NCI-H510A treated with DMSO at 0.1 percent for 48 hours (cell line): ENCODE measurements at regions not wholly inside any gene's neighbourhood (a gene's known extent, or its start where the extent isn't known, plus 50 kb on each side); places are given as distances from the start of the nearest gene placed in this dataset.
"Not testable (repeated sequence)": the region's sequence is repeated elsewhere in the genome, so short reads cannot be mapped to it uniquely, and the experiment has no call there.

Source experiments
- DNase-seq: peaks from one replicate; lab custom pipeline; 2025; lab: John Stamatoyannopoulos, UW

DNA sequence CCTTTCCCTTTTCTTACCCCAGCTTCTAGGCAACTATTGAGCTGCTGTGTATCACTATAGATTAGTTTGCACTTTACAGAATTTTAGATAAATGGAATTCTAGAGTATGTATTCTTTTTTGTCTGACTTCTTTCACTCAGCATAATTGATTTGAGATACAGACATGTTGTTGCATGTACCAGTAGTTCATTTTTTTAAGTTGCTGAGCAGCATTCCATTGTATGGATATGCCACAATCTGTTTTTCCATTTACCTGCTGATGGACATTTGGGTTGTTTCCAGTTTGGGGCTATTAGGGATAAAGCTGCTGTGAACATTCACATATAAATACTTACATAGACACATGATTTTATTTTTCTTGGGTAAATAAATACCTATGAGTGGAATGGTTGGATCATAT, 135.7 kb downstream of the IGF1 start:
- DNase-seq, result no peak

DNA sequence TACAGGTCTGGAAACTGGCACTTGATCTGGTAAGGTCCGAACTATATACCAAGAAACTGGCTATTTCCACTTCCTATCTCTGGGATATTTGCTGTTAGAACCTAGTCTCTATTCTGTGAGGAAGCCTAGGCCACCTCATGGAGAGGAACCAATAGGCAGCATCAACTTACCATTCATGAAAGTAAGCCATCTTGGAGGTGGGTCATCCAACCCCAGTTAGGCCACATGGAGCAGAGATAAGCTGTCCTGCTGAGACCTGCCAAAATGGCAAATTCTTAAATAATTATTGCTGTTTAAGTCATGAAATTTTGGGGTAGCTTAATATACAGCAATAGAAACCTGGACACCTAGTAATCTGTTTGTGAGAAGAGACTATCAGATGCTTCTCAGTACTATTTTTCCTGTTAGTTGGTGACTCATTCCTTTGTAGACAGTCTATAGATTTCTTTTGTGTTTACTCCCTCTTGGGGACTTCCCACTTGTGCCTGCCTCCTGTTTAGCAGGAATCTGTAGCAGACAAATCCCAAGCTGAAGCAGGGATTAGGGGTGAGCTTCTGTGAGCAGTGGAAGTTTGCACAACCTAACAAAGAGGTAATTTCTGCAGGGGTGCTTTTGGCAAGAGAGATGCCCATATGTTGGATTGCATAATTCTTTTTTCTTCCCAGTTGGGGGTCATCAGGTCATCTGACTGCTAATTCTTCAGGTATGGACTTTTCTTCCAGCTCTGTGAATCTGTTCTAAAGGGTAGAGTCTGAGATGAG, 136.8 kb downstream of the IGF1 start:
- no peak for DNase-seq

DNA sequence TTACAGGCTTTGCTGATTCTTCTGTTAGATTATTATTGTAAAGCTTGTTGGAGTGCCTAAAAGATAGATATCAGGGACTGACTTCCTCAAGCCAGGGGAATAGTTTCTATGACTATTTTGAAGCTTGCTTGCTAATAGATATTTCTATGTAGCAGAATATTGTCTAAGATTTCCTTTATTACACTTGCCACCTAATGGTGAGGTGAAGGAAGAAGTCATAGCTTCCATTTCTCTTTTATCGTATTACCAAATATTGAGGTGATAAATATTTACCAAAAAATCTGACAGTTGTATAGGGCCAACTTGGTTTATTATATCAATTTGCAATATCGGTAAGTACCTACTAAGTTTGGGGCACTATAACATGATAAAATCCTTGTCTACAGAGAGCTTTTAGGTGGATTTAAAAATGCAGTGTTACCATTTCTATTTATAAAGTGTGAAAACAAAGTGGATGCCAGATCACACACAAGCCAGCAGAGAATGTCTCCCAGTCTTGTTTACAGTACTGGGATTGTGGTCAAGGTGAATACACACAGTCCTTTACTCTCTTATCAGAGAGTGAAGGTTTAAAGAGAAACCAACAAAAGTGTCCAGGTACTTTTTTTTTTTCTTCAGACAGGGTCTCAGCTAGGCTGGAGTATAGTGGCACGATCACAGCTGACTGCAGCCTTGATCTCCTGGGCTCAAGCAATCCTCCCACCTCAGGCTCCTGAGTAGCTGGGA, 137.9 kb downstream of the IGF1 start:
- no peak for DNase-seq

DNA sequence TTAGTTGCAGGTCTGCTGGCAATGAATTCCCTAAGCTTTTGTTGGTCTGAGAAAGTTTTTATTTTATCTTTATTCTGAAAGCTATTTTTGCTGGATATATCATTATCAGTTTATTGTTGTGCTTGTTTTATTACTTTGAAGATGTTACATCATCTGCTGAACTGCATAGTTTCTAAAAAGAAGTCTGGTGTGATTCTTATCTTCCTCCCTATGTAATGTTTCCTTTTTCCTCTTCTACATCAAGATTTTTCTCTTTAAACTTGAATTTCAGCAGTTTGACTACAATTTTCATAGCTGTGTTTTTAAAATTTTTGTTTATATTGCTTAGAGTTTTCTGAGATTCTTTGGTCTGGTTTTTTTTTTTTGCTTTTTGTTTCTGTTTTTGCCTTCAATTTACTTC, 137.1 kb upstream of the PMCH start:
- no peak for DNase-seq

DNA sequence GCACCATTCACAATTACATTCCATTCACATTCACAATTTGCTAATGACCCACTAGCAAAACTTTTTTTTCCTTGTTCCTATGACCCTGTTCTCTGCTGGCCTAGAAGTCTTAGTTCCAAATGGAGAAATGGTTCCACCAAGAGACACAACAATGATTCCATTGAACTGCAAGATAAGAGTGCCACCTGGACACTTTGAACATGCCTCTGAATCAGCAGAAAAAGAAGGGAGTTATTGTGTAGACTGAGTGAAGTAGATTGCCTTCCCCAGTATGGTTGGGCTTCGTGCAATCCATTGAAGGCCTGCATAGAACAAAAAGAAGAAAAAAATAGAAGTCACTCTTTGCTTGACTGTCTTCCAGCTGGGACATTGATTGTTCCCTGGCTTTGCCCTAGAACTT, 133.8 kb upstream of the PMCH start:
- no peak for DNase-seq

DNA sequence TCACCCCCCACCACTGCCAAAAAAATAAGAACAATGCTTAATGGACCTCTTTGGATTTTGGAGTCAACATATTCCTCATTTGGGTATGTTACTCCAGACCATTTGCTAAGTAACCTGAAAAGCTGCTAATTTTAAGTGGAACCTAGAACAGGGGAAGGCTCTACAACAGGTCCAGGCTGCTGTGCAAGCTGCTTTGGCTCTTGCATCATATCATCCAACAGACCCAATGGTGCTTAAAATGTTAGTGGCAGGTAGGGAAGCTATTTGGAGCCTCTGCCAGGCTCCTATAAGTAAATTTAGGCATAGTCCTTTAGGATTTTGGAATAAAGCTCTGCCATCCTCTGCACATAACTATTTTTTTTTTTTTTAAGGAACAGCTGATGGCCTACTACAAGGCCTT, 132.2 kb upstream of the PMCH start:
- no peak for DNase-seq

DNA sequence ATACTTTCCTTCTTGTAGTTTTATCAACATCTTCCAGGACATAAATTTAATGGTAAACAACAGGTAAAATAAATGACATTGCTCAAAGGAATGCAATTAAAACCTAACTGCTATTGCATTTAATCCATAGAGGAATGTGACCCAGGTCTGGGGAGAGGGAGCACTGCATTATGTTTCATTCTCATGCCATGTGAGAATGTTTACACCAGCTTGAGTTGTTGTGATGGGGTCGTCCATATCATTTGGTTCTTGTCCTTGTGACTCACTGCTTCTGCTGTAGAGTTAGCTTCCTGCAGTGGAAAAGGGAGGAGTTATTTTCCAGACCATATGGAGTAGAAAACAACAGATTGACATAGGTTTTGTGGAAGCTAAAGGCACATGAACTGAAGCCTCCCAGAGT, 129.3 kb upstream of the PMCH start:
- DNase-seq, result no peak

DNA sequence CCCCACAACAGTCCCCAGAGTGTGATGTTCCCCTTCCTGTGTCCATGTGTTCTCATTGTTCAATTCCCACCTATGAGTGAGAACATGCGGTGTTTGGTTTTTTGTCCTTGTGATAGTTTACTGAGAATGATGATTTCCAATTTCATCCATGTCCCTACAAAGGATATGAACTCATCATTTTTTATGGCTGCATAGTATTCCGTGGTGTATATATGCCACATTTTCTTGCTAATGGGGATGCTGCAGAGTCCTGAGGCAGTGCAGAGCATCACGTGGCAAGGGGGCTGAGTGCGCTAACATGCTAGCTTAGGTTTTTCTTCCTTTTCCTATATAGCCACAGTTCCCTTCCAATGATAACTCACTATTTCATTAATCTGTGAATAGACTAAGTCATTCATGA, 127.5 kb upstream of the PMCH start:
- not testable (repeated sequence) for DNase-seq

DNA sequence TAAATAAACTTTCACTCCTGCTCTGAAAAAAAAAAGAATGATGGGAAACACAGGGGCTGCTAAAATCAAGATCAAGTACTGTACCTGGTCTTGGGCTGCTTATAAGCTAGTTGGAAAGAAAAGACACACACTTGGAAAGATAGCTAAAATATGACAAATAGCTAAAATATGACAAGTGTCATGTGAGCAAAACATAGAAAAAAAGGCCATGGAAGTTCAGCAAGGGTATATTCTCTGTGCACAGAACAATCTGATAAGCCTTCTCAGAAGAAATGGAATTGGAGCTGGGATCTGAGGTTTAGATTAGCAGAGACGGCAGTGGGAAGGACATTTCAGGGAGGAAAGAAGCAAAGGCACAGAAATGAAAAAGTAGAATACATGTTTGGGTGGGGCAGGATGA, 126.2 kb upstream of the PMCH start:
- DNase-seq, result no peak

DNA sequence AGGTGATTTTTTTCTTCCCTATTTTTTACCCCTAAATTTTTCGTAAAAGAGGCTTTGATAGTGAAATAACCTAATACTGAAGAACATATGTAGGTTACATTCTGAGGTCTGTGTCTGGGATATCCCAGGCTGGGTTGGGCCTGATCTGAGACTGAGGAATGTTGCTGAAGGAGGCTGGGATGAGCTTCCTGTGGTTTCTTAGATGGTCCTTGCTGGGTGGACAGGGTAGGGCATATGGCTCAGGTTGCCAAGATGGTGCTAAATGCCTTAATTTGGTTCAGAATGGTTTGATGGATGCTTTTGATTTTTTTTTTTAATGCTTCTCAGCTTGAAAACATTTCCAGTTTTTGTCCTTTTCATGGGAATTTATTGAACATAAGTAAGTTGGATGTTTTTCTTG, 124.6 kb upstream of the PMCH start:
- DNase-seq, result no peak

DNA sequence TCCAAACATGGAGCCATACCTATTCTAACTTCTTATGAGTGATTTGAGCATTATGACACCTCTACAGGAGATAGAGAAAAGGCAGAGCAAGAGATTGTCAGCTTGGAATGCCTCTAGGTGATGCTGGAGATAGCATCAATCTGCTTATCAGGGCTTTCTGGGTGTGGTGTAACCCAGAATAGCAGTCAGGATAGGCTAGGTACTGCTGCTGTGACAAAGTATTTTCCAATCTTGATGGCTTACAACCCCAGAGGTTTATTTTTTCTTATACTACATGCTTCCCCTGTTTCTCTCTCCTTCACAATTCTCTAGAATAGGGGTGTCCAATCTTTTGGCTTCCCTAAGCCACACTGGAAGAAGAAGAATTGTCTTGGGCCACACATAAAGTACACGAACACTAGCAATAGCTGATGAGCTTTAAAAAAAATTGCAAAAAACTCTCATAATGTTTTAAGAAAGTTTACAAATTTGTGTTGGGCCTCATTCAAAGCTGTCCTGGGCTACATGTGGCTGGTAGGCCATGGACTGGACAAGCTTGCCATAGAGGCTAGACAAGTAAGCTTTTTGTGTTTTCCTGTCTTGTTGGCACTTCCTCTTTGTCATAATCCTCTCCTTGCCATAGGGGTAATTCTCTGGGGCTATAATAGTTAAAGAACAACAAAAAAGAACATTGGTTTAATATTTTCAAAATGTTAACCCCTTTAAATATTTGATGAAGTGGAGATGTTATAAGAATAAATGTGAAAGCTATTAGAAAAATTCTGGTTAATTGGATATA, 123.9 kb upstream of the PMCH start:
- no peak for DNase-seq

DNA sequence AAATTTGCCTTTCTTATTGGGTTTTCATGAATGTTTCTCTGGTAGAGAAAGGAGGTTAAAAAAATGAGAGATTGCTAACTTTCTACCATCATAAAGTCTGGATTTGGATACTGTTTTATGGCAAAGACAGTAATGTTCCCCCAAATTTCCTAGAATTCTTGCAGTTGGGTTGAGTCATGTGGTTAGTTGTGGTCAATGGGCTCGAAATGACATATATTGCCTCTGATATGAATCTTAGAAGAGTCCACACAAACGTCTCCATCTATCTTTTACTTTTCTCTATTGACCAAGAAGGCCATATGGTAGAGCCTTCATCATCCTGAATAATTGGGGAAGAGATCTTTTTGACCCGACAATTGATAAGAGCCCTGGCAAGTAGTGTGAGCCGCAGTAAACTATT, 119.5 kb upstream of the PMCH start:
- DNase-seq, result no peak

DNA sequence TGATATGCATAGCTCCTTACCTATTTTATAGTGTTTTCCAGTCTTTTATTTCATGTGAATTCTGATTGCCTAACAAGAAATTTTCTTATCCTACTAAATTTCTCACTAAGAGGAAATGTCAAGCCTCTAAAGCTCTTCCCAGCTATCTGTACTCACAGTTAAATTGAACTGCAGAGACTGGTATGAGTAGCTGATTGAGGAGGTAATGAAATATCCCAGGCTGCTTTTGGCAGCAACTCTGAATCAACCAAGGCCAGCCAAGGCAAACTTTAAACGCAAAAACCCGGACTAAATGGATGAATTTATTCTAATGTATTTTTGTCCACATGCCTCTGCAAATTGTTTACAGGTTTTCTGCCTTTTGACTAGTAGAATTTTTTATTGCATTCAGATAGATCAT, 119.1 kb upstream of the PMCH start:
- no peak for DNase-seq

DNA sequence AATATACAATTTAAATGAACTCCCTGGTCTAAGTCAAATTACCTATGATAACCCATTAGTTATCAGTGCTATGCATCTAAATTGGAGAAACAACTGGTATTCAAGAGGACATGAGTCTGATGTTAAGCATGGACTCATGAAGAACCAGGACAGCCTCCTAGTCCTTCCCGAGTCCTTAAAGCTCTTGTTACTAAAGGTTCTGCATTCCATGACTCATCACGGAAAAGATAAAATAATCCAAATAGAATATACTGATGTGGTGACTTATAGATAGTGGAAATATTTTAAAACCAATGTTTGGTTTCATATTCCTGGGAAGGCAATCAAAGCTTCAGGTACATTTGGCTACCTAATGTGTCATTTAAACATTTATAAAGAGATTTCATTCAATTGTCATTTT, 117.2 kb upstream of the PMCH start:
- no peak for DNase-seq

DNA sequence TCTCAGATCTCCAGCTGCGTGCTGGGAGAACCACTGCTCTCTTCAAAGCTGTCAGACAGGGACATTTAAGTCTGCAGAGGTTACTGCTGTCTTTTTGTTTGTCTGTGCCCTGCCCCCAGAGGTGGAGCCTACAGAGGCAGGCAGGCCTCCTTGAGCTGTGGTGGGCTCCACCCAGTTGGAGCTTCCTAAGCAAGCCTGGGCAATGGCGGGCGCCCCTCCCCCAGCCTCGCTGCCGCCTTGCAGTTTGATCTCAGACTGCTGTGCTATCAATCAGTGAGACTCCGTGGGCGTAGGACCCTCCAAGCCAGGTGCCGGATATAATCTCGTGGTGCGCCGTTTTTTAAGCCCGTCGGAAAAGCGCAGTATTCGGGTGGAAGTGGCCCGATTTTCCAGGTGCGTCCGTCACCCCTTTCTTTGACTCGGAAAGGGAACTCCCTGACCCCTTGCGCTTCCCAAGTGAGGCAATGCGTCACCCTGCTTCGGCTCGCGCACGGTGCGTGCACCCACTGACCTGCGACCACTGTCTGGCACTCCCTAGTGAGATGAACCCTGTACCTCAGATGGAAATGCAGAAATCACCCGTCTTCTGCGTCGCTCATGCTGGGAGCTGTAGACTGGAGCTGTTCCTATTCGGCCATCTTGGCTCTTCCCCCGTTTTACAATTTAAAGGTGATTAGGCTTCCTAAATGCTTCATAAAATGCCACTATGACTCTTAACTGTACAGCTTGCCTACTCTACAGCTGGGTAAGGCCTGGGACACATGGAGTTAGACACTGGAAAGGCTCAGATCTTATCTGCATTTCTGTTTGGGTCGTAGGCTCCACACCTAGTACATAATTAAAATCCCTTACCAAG, 115.7 kb upstream of the PMCH start:
- peak; percentile 39 for DNase-seq

DNA sequence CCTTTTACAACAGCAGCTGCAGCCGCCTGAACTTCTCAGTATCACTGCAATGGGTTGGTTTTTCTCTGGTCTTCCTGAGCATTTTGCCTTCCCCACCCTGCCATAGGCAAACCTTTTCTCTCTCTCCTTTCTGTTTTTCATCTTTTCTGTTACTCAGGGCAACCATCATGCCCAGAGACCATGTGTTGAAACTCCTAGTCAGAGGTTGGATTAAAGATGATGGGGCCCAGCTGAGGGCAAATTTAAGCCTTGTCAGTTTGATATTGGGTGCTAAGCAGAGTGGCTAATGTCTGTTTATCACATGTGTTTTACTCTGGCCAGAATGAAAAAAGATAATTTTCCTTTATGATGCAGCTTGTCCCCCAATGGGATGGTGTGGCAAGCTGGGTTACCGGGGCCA, 107.9 kb upstream of the PMCH start:
- no peak for DNase-seq

DNA sequence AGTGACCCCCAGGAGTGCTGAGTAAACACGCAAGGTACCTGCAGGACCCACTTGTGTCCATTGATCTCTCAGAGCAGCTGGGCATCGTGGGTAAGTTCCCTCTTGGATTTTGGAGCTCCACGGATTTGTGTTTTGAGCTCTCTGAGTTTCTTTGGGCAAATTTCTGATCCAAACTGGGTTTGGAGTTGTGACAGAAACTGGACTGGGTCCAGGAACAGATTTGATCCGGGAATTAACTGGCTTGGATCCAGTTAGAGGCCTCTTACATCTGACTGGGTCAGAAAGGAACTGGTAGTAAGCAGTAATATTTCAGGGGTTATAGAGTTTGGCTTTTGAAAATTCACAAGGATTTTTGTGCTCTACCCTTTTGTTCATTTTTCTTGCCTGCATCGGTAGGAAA, 107.0 kb upstream of the PMCH start:
- not testable (repeated sequence) for DNase-seq

DNA sequence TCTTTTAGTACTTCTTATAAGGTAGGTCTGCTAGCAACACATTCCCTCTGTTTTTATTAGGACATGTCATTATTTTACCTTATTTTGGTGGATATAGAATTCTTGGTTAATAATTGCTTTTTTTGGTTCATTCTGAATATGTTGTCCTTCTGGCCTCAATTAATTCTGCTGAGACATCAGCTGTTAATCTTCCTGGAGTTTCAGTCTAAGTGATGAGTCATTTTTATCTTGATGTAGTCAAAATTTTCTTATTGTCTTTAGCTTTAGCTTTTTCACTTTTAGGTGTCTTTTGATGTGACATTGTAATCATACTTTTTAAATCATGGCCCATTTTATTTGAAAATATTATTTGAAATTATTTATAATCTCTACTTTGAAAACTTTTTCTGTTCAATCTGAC, 104.9 kb upstream of the PMCH start:
- DNase-seq, result no peak

DNA sequence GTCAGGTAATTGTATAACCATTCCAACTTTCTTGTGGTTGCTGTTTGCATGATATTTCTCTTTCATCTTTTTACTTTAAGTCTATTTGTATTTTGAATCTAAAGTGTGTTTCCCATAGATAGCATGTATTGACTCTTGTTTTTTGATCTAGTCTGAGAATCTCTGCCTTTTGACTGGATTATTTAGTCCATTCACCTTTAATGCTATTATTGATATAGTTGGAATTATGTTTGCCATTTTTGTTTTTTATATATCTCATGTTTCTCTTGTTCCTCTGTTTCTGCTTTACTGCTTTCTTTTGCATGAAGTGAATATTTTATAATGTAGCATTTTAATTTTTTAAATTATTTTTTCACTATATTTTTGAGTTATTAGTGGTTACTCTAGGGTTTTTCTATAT, 103.9 kb upstream of the PMCH start:
- no peak for DNase-seq

DNA sequence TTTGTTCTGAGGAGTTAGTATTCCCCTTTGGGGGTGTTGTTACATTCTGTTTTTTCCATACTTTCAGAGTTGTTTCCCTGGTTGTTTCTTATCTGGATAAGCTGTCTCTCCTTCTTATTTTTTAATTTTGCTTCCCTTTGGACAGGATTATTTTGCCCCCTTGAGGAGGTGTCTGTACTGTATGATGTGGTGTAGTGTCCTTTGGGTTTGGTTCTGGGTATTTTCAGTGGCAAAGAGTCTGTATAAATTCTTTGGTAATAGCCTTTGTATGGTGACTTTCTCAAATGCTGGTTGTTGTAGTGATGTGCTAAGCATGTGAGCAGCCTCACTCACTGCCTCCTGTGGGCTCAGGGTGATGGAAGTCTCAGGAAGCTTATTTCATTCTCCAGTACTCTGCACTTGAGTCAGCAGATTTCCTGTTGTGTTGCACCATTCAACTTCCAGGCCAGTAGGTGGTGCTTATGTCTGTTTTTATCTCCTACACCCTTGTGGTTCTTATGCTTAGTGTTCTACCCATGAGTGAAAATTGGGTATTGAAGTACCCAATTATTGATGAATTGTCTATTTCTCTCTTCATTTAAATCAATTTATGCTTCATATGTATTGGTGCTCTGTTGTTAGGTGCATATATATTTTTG, 103.3 kb upstream of the PMCH start:
- DNase-seq, result peak; percentile 7

DNA sequence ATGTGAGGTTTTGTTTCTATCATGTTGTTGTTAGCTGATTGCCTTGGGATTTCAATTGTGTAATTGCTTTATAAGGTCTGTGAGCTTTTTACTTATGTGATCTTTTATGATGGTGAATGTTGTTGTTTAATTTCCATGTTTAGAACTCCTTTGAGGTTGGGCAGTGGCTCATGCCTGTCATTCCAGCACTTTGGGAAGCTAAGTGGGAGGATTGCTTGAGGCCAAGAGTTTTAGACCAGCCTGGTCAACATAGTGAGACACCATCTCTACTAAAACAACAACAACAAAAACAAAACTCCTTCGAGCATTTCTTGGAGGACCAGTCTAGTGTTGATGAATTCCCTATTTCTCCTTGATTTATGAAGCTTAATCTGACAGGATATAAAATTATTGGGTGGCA, 102.1 kb upstream of the PMCH start:
- no peak for DNase-seq

DNA sequence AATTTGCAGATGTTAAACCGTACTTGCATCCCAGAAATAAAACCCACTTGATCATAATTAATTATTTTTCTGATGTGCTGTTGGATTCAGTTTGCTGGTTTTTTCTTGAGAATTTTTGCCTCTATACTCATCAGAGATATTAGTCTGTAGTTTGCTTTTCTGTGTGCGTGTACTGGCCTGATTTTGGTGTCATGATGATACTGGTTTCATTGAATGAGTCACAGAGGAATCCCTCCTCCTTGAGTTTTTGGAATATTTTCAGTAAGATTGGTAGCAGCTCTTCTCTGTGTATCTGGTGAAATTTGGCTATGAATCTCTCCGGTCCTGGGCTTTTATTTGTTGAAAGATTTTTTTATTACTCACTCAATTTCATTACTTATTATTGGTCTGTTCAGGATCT, 100.4 kb upstream of the PMCH start:
- no peak for DNase-seq
